Small intestine (tissue), 7 donors: ENCODE measurements at regions not wholly inside any gene's neighbourhood (a gene's known extent, or its start where the extent isn't known, plus 50 kb on each side); places are given as distances from the start of the nearest gene placed in this dataset.

Experiments
- DNase-seq, 2 donors: peaks; one replicate each; pipeline versions ENCODE4 v3.0.0 to v3.0.0-alpha.2; 2013
- FAIRE-seq: peaks from 2 replicates; lab custom pipeline; 2012; peaks lifted over from hg19 to GRCh38; lab: Jason Lieb, UNC
- H3K27ac ChIP-seq, 3 donors: one replicate each; pipeline ENCODE4 v1.5.1; 2013; ENCODE audit warnings: low read length in 2 of 3, mild to moderate bottlenecking in 2 of 3, control low read depth in 1 of 3, inconsistent platforms in 1 of 3, low read depth in 1 of 3, moderate library complexity in 1 of 3
- H3K27me3 ChIP-seq, 3 donors: one replicate each; pipeline ENCODE4 v1.6.1; 2013; ENCODE audit warnings: low read length in 3 of 3, inconsistent platforms in 1 of 3; ENCODE audit not compliant: control insufficient read depth in 3 of 3, insufficient read depth in 3 of 3
- H3K36me3 ChIP-seq, 3 donors: one replicate each; pipeline ENCODE4 v1.6.1; 2013; ENCODE audit warnings: low read length in 3 of 3, inconsistent platforms in 1 of 3, low read depth in 1 of 3, mild to moderate bottlenecking in 1 of 3, moderate library complexity in 1 of 3; ENCODE audit not compliant: control insufficient read depth in 3 of 3, insufficient read depth in 2 of 3
- H3K4me1 ChIP-seq, 3 donors: one replicate each; pipeline ENCODE4 v1.6.1; 2013; ENCODE audit warnings: low read length in 2 of 3, inconsistent platforms in 1 of 3, low read depth in 1 of 3, mild to moderate bottlenecking in 1 of 3, moderate library complexity in 1 of 3; ENCODE audit not compliant: control insufficient read depth in 3 of 3, insufficient read depth in 2 of 3
- H3K4me3 ChIP-seq, 3 donors: one replicate each; pipeline ENCODE4 v1.5.1; 2013; ENCODE audit warnings: low read length in 3 of 3, control low read depth in 1 of 3, inconsistent platforms in 1 of 3, low read depth in 1 of 3, mild to moderate bottlenecking in 1 of 3, moderate library complexity in 1 of 3
- H3K9me3 ChIP-seq, 2 donors: one replicate each; pipeline ENCODE4 v1.6.1; 2013; ENCODE audit warnings: low read depth in 1 of 2, low read length in 1 of 2; ENCODE audit not compliant: control insufficient read depth in 2 of 2, insufficient read depth in 1 of 2
- WGBS, 3 donors: extraction: QIAGEN DNeasy Blood & Tissue Kit; methylation state at CpG; one replicate each; pipeline ENCODE4 v1.1.7; 2013; 5-methylcytosine and 5-hydroxymethylcytosine counted together
- donor health status: healthy with polysubstance abuse.
- donor health status: control.
- donor health status: control.
- donor health status: Bipolar disorder and iron deficiency.
- donor health status: healthy.

GRCh38 chr2:129464036-129464435 is 515.4 kb upstream of the RAB6C start:
- 84 to 89% (median 85%) methylated on average over 4 of the region's 4 CpGs for WGBS, 3 donors

GRCh38 chr2:129464631-129465030 is 514.8 kb upstream of the RAB6C start:
- no peaks in the 10 kb centered on the region for H3K9me3 ChIP-seq
- WGBS, 3 donors = 75 to 86% (median 82%) methylated on average over 6 of the region's 6 CpGs
- H3K4me3 ChIP-seq = no peak overlapping the region
- no peaks in the 10 kb centered on the region for H3K36me3 ChIP-seq
- DNase-seq (no peak), FAIRE-seq (no peak)
- H3K27ac ChIP-seq = no peak overlapping the region
- H3K4me1 ChIP-seq = no peaks in the 10 kb centered on the region
- H3K27me3 ChIP-seq = no peaks in the 10 kb centered on the region

More at GRCh38 chr2:129464036-129464435, 515.4 kb upstream of the RAB6C start:
- no peaks in the 10 kb centered on the region for H3K27me3 ChIP-seq
- H3K9me3 ChIP-seq = no peaks in the 10 kb centered on the region
- no peaks in the 10 kb centered on the region for H3K36me3 ChIP-seq
- FAIRE-seq (no peak), DNase-seq (peak in 1 of 2 donors; percentile 1)
- no peaks in the 10 kb centered on the region for H3K4me1 ChIP-seq
- H3K4me3 ChIP-seq = no peak overlapping the region
- H3K27ac ChIP-seq = no peak overlapping the region

- Histone ChIP-seq H3K27ac (no peak overlapping the region), H3K9me3 (no peaks in the 10 kb centered on the region), H3K4me1 (no peaks in the 10 kb centered on the region), H3K4me3 (no peak overlapping the region), H3K36me3 (no peaks in the 10 kb centered on the region), H3K27me3 (no peaks in the 10 kb centered on the region)
- FAIRE-seq = no peak
- WGBS, 3 donors = 79 to 92% (median 89%) methylated on average over 11 of the region's 11 CpGs
- no peak for DNase-seq
These were observed 514.4 kb upstream of the RAB6C start for GRCh38 chr2:129465045-129465444.

- H3K4me1 ChIP-seq = no peaks in the 10 kb centered on the region
- no peaks in the 10 kb centered on the region for H3K27me3 ChIP-seq
- 92 to 93% (median 93%) methylated on average over 13 of the region's 13 CpGs for WGBS, 3 donors
- H3K36me3 ChIP-seq = no peaks in the 10 kb centered on the region
- DNase-seq = no peak
- no peak overlapping the region for H3K27ac ChIP-seq
- no peak overlapping the region for H3K4me3 ChIP-seq
- no peak for FAIRE-seq
- H3K9me3 ChIP-seq = no peaks in the 10 kb centered on the region
These were observed 513.1 kb upstream of the RAB6C start for GRCh38 chr2:129466389-129466788.

- no peak for DNase-seq
- WGBS, 3 donors = 65 to 73% (median 66%) methylated on average over 11 of the region's 11 CpGs
- Histone ChIP-seq H3K27me3 (no peaks in the 10 kb centered on the region), H3K36me3 (no peaks in the 10 kb centered on the region), H3K9me3 (no peaks in the 10 kb centered on the region), H3K4me1 (no peaks in the 10 kb centered on the region), H3K27ac (no peak overlapping the region), H3K4me3 (no peak overlapping the region)
- no peak for FAIRE-seq
These were observed 512.3 kb upstream of the RAB6C start for GRCh38 chr2:129467012-129467779.

- FAIRE-seq (no peak), DNase-seq (no peak)
- Histone ChIP-seq H3K4me3 (no peak overlapping the region), H3K9me3 (no peaks in the 10 kb centered on the region), H3K36me3 (no peaks in the 10 kb centered on the region), H3K4me1 (no peaks in the 10 kb centered on the region), H3K27ac (no peak overlapping the region), H3K27me3 (no peaks in the 10 kb centered on the region)
- 47 to 64% (median 48%) methylated on average over 3 of the region's 3 CpGs for WGBS, 3 donors
These were observed 511.5 kb upstream of the RAB6C start for GRCh38 chr2:129467941-129468340.

GRCh38 chr2:129468879-129469278 is 510.6 kb upstream of the RAB6C start:
- H3K27ac ChIP-seq = no peak overlapping the region
- 89 to 94% (median 89%) methylated on average over 5 of the region's 5 CpGs for WGBS, 3 donors
- H3K9me3 ChIP-seq = no peaks in the 10 kb centered on the region
- H3K4me1 ChIP-seq = no peaks in the 10 kb centered on the region
- H3K4me3 ChIP-seq = no peak overlapping the region
- no peaks in the 10 kb centered on the region for H3K36me3 ChIP-seq
- DNase-seq (no peak), FAIRE-seq (no peak)
- H3K27me3 ChIP-seq = no peaks in the 10 kb centered on the region

GRCh38 chr2:129469389-129469788 is 510.1 kb upstream of the RAB6C start:
- H3K4me1 ChIP-seq = no peaks in the 10 kb centered on the region
- no peaks in the 10 kb centered on the region for H3K36me3 ChIP-seq
- DNase-seq (no peak), FAIRE-seq (no peak)
- no peaks in the 10 kb centered on the region for H3K27me3 ChIP-seq
- no peak overlapping the region for H3K27ac ChIP-seq
- no peaks in the 10 kb centered on the region for H3K9me3 ChIP-seq
- H3K4me3 ChIP-seq = no peak overlapping the region
- 62 to 74% (median 69%) methylated on average over 5 of the region's 5 CpGs for WGBS, 3 donors

- DNase-seq = no peak
- WGBS, 3 donors = 82 to 86% (median 83%) methylated on average over 5 of the region's 5 CpGs
- H3K27ac ChIP-seq = no peak overlapping the region
- H3K4me3 ChIP-seq = no peak overlapping the region
- H3K4me1 ChIP-seq = no peaks in the 10 kb centered on the region
- H3K36me3 ChIP-seq = no peaks in the 10 kb centered on the region
- no peaks in the 10 kb centered on the region for H3K9me3 ChIP-seq
- FAIRE-seq = no peak
- no peaks in the 10 kb centered on the region for H3K27me3 ChIP-seq
These were observed 509.6 kb upstream of the RAB6C start for GRCh38 chr2:129469871-129470270.
